LHCN-M2 (cell line): ENCODE measurements at regions not wholly inside any gene's neighbourhood (a gene's known extent, or its start where the extent isn't known, plus 50 kb on each side); places are given as distances from the start of the nearest gene placed in this dataset.
"Not testable (repeated sequence)": the region's sequence is repeated elsewhere in the genome, so short reads cannot be mapped to it uniquely, and the experiment has no call there.

Source experiments
- DNase-seq: peaks from one replicate; pipeline ENCODE4 v3.0.0-alpha.2; 2012; ENCODE audit warnings: low read depth

GRCh38 chr9:89695441-89695891 lies 90.7 kb downstream of the GADD45G start:
- no peak for DNase-seq

GRCh38 chr9:89695979-89696378 lies 91.2 kb downstream of the GADD45G start:
- not testable (repeated sequence) for DNase-seq

DNA sequence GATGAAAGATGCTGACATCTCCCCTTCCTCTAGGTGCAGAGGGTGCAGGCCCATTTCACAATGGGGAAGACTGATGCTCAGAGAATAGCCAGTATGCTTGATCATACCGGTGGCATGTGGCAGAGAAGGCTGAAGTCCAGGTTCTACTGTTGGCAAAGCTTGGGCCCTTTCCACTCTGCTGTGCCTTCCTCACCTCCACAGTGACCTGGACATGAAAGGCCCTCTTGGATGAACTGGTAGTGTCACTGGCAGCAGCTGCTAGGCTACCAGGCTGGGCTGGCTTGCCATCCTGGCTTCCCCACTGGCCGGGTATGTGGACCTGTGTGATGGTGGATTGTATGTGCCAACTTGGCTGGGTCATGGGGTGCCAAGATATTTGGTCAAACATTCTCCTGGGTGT lies 92.0 kb downstream of the GADD45G start:
- DNase-seq = no peak

- DNase-seq = no peak
Observed at GRCh38 chr9:89697553-89697952, 92.7 kb downstream of the GADD45G start.

DNA sequence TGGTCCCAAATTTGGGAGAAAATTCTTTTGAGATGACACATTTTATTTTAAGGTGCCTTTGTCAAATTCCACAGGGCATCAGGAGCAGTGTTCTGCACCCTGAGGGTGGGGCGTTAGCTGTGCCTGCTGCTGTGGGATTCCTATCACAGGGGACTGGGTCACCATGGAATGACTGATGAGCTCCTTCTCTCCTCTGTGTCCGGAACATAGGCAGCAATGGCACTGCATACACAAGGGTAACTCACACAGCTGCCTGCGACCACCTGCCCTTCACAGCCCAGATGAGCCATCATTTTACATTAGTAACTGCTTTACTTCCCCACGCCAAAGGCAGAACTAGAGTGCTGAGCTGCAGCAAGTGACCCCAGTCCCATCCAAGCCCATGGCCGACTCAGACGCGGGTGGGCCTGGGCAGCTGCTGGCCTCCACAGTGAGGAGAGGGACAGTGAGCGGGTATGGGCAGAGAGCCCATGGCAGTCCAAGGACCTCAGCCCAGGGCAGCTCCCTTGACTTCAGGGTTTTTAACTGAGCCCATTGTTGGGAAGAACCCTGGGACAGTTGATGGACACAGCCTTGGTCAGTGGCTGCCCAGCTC lies 93.7 kb downstream of the GADD45G start:
- no peak for DNase-seq

GRCh38 chr9:89699646-89700045 lies 94.8 kb downstream of the GADD45G start:
- DNase-seq = no peak

GRCh38 chr9:89701221-89701798 lies 96.5 kb downstream of the GADD45G start:
- DNase-seq = no peak

- no peak for DNase-seq
Observed at GRCh38 chr9:89702401-89702800, 97.6 kb downstream of the GADD45G start.

GRCh38 chr9:89705651-89706050 lies 100.8 kb downstream of the GADD45G start:
- no peak for DNase-seq

DNA sequence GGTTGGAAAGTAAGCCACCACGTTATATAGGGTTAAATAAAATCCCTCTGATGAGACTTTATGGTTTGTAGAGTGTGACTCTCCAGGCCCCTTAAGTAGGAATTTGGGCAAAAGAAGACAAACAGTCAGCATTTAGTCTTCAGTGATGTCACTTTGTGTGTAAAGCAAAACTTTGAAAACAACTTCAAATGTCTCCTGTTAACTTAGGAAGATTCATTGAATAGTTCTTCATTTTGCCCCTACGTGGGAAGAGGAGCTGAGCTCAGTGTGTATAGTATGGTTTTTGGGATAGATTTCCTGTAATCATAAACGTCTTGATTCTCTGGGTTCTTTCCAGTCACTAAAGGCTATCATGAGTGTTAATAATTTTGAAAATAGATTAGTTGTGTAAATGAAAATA lies 101.3 kb downstream of the GADD45G start:
- DNase-seq = no peak

- DNase-seq = no peak
Observed at GRCh38 chr9:89706731-89707191, 101.9 kb downstream of the GADD45G start.

DNA sequence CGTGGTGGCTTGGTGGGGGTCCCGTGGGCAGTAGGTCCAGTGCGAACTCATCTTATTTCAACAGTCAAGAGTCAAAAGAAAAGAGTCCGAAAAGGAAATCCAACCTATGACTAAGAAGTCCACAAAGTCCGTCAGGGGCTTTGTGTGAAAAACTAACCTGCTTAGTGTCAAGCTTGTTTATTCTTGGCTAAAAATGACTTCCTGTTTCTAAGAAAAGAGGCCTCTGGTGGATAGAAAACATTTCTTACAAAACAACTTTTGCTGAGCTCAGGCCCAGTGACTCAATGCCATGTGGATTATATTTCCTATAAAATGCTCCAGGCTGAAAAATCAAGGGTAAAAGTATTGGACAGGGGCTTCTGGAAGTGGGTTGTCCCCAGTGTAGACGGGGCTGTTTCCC lies 105.9 kb downstream of the GADD45G start:
- no peak for DNase-seq

DNA sequence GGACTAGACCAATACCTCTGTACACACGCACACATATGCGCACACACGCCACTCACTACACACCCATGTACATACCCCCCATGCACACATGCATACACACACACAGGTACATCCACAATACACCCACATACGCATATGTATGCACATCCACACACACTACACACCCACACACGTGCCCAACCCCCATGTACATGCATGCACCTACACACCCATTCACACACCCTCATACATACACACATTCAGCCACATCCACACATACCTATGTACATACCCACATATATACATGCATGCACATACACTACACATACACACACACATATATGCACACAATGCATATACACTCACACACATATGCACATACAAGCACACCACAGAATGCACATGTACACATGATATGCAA lies 107.1 kb downstream of the GADD45G start:
- no peak for DNase-seq

- DNase-seq = no peak
Observed at GRCh38 chr9:89712283-89712682, 107.5 kb downstream of the GADD45G start.

- DNase-seq = no peak
Observed at GRCh38 chr9:89714321-89714720, 109.5 kb downstream of the GADD45G start.

DNA sequence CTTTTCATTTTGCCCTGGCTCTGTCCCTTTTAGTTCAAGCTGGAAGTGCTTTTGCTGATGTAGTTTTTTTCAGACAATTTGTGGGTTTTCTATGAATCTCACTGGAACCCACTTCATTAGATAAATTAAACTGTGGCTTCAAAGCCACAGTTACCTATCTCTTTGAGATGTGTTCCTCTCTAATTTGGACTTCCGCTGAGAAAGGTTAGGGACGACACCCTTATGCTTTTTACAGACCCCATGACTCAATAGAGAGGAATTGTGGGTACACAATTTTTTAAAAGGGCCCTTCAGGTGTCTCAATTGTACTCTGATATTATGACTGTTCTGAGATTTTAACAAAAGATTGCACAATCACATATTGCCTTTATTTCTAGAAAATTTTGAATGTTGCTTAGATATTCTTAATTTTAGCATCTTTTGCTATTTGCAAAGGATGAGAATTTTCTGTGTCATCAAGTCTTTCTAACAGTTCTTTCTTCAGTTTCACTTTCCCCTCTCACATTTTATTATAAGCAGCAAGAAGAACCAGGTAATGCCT lies 110.6 kb downstream of the GADD45G start:
- DNase-seq = no peak

DNA sequence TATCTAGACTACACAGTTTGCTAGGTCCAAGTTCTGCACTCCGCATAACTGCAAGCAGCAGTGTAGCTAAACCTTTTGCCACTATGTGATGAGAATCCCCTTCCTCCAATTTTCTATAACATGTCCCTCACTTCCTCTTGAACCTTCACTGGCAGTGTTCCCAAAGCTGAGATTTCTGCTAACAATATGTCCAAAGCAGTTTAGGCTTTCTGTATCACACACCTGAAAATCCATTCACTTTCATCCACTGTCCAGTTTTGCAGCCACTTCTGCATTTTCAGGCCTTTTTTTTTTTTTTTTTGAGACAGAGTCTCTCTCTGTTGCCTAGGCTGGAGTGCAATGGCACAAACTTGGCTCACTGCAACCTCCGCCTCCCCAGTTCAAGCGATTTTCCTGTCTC lies 111.1 kb downstream of the GADD45G start:
- DNase-seq = no peak

DNA sequence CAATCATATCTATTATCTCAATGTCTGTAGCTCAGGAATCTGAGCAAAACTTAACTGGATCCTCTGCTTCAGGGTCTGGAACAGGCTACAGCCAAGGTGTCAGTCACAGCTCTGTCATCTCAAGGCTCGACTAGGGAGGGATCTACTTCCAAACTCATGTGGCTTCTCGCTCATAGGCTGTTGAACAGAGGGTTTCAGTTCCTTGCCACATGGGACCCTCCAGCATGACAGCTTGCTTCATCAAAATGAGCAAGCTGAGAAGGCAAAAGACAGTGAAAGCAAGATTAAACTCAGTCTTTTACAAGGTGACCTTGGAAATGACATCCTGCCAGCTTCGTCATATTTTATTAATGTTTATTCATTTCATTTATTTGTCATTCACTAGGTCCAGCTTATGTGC lies 111.7 kb downstream of the GADD45G start:
- DNase-seq = no peak

GRCh38 chr9:89718176-89718575 lies 113.4 kb downstream of the GADD45G start:
- no peak for DNase-seq

GRCh38 chr9:89718651-89719050 lies 113.8 kb downstream of the GADD45G start:
- no peak for DNase-seq

DNA sequence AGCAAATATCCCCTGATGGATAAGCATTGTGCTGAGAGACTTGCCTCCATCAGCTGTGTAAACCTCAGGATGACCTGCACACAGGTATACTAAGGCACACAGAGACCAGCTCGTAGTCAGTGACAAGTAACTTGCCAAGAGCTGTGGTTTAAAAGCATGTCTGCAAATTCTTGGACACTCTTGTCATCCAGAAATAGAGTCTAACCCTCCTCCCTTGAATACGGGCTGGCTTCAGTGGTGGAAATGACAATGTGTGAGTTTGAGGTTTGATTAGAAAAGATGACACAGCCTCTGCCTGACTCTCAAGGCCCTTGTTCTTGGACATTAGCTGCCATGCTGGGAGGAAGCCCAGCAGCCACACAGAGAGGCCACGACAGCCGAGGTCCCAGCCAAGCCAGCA lies 114.4 kb downstream of the GADD45G start:
- DNase-seq = no peak

DNA sequence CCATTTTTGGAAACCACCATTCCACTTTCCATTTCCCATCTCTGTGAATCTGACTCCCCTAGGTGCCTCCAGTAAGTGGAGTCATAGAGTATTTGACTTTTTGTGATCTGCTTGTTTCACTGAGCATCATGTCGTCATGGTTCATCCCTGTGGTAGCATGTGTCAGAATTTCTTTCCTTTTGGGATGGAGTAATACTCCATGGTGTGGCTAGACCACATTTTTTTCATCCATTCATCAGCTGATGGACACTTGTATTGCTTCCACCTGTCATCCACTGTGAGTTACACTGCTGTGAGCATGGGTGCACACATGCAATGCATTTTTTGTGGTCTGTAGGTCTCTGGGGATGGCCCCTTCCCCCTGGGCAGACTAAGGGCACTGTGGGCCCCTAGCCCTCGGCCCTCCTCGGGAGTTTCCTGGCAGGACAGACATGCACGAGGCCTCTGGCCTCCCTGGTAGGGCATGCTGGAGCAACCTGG lies 115.9 kb downstream of the GADD45G start:
- no peak for DNase-seq

DNA sequence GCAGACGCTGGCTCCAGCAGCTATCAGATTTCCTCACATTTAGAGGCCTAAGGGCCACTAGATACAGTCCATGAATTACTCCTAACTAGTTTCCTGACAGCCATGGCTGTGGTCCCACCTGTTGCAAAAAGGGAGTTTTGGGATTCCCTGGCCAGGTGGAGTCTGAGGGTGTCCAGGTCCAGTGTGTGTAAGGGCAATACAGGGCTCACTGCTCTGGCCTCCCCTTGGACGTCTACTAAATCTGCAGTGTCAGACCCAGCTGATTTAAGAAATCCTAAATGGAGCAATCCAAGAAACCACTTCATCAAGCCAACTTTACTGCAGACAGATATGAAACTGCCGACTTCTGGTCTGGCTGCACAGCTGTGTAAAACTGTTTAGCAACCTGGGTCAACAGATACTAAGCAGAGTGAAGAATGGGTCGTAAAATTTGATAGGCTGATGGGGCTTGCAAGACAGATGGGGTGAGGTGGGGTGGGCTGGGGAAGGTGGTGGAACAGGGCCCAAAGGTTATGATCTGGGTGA lies 116.4 kb downstream of the GADD45G start:
- no peak for DNase-seq
